ENCODE measurements at regions not wholly inside any gene's neighbourhood (a gene's known extent, or its start where the extent isn't known, plus 50 kb on each side); places are given as distances from the start of the nearest gene placed in this dataset.

GRCh38 chr12:61111218-61111617 lies 1149.0 kb upstream of the USP15 start:
- no peaks in the 10 kb centered on the region for H3K36me3 ChIP-seq (replicated peaks; ENCODE audit: low read depth, low read length)
- H2AFZ ChIP-seq (ENCODE audit: low read depth, low read length), result no peak overlapping the region
- H3K9me3 ChIP-seq (ENCODE audit: insufficient read depth, low read length), result no peaks in the 10 kb centered on the region
- H3K27me3 ChIP-seq (ENCODE audit: low read depth, low read length), result no peaks in the 10 kb centered on the region
- H3K27ac ChIP-seq (ENCODE audit: low read length), result no peak overlapping the region
- H3K4me1 ChIP-seq (ENCODE audit: low read length), result no peaks in the 10 kb centered on the region
- H3K79me2 ChIP-seq (ENCODE audit: low read length), result no peaks in the 10 kb centered on the region
- no peak overlapping the region for H3K9ac ChIP-seq (ENCODE audit: low read length)
- H3K4me2 ChIP-seq (ENCODE audit: low read length), result no peak overlapping the region
- H3K4me3 ChIP-seq (ENCODE audit: low read length), result no peak overlapping the region
- H4K20me1 ChIP-seq (ENCODE audit: insufficient read depth, low read length), result no peaks in the 10 kb centered on the region
- TF ChIP-seq, protein P1, sequence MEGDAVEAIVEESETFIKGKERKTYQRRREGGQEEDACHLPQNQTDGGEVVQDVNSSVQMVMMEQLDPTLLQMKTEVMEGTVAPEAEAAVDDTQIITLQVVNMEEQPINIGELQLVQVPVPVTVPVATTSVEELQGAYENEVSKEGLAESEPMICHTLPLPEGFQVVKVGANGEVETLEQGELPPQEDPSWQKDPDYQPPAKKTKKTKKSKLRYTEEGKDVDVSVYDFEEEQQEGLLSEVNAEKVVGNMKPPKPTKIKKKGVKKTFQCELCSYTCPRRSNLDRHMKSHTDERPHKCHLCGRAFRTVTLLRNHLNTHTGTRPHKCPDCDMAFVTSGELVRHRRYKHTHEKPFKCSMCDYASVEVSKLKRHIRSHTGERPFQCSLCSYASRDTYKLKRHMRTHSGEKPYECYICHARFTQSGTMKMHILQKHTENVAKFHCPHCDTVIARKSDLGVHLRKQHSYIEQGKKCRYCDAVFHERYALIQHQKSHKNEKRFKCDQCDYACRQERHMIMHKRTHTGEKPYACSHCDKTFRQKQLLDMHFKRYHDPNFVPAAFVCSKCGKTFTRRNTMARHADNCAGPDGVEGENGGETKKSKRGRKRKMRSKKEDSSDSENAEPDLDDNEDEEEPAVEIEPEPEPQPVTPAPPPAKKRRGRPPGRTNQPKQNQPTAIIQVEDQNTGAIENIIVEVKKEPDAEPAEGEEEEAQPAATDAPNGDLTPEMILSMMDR (IDR thresholded peaks at IDR 0.05; ENCODE audit: low read depth, low read length), result no peak
- TF ChIP-seq EZH2phosphoT487 (IDR thresholded peaks at IDR 0.05; ENCODE audit: low read depth), result no peak

GRCh38 chr12:61137677-61138414 lies 1122.4 kb upstream of the USP15 start:
- H3K27me3 ChIP-seq (ENCODE audit: low read depth, low read length), result no peaks in the 10 kb centered on the region
- no peaks in the 10 kb centered on the region for H3K9me3 ChIP-seq (ENCODE audit: insufficient read depth, low read length)
- TF ChIP-seq, protein P1 (IDR thresholded peaks at IDR 0.05; ENCODE audit: low read depth, low read length), result no peak
- no peak for TF ChIP-seq EZH2phosphoT487 (IDR thresholded peaks at IDR 0.05; ENCODE audit: low read depth)
- no peak overlapping the region for H3K27ac ChIP-seq (ENCODE audit: low read length)
- H3K4me2 ChIP-seq (ENCODE audit: low read length), result no peak overlapping the region
- H3K36me3 ChIP-seq (replicated peaks; ENCODE audit: low read depth, low read length), result no peaks in the 10 kb centered on the region
- no peak overlapping the region for H2AFZ ChIP-seq (ENCODE audit: low read depth, low read length)
- H3K4me3 ChIP-seq (ENCODE audit: low read length), result no peak overlapping the region
- no peak overlapping the region for H3K9ac ChIP-seq (ENCODE audit: low read length)
- no peaks in the 10 kb centered on the region for H4K20me1 ChIP-seq (ENCODE audit: insufficient read depth, low read length)
- no peaks in the 10 kb centered on the region for H3K79me2 ChIP-seq (ENCODE audit: low read length)
- H3K4me1 ChIP-seq (ENCODE audit: low read length), result no peaks in the 10 kb centered on the region

GRCh38 chr12:61138415-61138759 lies 1121.8 kb upstream of the USP15 start:
- Histone ChIP-seq H3K4me1 (ENCODE audit: low read length) (no peaks in the 10 kb centered on the region), H3K4me2 (ENCODE audit: low read length) (no peak overlapping the region), H3K9ac (ENCODE audit: low read length) (no peak overlapping the region), H3K27ac (ENCODE audit: low read length) (no peak overlapping the region), H4K20me1 (ENCODE audit: insufficient read depth, low read length) (no peaks in the 10 kb centered on the region), H3K27me3 (ENCODE audit: low read depth, low read length) (no peaks in the 10 kb centered on the region), H3K9me3 (ENCODE audit: insufficient read depth, low read length) (no peaks in the 10 kb centered on the region), H3K36me3 (replicated peaks; ENCODE audit: low read depth, low read length) (no peaks in the 10 kb centered on the region), H3K79me2 (ENCODE audit: low read length) (no peaks in the 10 kb centered on the region), H2AFZ (ENCODE audit: low read depth, low read length) (no peak overlapping the region), H3K4me3 (ENCODE audit: low read length) (no peak overlapping the region)
- TF ChIP-seq, protein P1 (IDR thresholded peaks at IDR 0.05; ENCODE audit: low read depth, low read length), result no peak
- TF ChIP-seq EZH2phosphoT487 (IDR thresholded peaks at IDR 0.05; ENCODE audit: low read depth), result no peak

GRCh38 chr12:61161961-61162360 lies 1098.2 kb upstream of the USP15 start:
- H3K4me2 ChIP-seq (ENCODE audit: low read length), result no peak overlapping the region
- H3K36me3 ChIP-seq (replicated peaks; ENCODE audit: low read depth, low read length), result no peaks in the 10 kb centered on the region
- H2AFZ ChIP-seq (ENCODE audit: low read depth, low read length), result no peak overlapping the region
- H3K9me3 ChIP-seq (ENCODE audit: insufficient read depth, low read length), result no peaks in the 10 kb centered on the region
- H3K4me3 ChIP-seq (ENCODE audit: low read length), result no peak overlapping the region
- H3K27me3 ChIP-seq (ENCODE audit: low read depth, low read length), result no peaks in the 10 kb centered on the region
- no peak overlapping the region for H3K27ac ChIP-seq (ENCODE audit: low read length)
- no peaks in the 10 kb centered on the region for H3K79me2 ChIP-seq (ENCODE audit: low read length)
- H3K4me1 ChIP-seq (ENCODE audit: low read length), result no peaks in the 10 kb centered on the region
- H3K9ac ChIP-seq (ENCODE audit: low read length), result no peak overlapping the region
- TF ChIP-seq, protein P1 (IDR thresholded peaks at IDR 0.05; ENCODE audit: low read depth, low read length), result no peak
- no peak for TF ChIP-seq EZH2phosphoT487 (IDR thresholded peaks at IDR 0.05; ENCODE audit: low read depth)
- no peaks in the 10 kb centered on the region for H4K20me1 ChIP-seq (ENCODE audit: insufficient read depth, low read length)

Data from OCI-LY3 (cell line).